T1000 (cell line): ENCODE measurements at regions not wholly inside any gene's neighbourhood (a gene's known extent, or its start where the extent isn't known, plus 50 kb on each side); places are given as distances from the start of the nearest gene placed in this dataset.
"Not testable (repeated sequence)": the region's sequence is repeated elsewhere in the genome, so short reads cannot be mapped to it uniquely, and the experiment has no call there.

ENCODE experiments used
- DNase-seq: peaks from one replicate; lab custom pipeline; 2025; ENCODE audit warnings: mixed read lengths; lab: John Stamatoyannopoulos, UW

- DNase-seq: no peak
These were observed 117.7 kb downstream of the PCDH7 start for GRCh38 chr4:30837861-30838260.

DNA sequence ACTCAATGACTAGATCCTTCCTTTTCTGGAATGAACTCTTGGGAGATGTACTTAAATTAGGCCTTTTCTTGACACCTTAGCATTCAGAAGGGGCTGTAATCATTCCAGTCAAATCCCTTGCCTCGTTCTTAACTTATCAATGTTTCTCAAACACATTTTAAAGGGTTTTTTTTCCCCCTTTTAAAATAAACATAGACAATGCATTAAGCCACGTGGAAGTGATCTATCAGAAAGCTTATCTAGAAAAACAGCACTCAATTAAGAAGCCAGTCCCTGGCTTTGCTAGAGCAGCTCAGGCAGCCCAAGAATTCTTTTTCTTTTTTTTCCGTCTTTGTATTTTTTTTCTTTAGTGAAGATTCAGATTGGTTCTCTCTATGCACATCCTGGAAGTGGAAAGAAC lies 118.2 kb downstream of the PCDH7 start:
- no peak for DNase-seq

DNA sequence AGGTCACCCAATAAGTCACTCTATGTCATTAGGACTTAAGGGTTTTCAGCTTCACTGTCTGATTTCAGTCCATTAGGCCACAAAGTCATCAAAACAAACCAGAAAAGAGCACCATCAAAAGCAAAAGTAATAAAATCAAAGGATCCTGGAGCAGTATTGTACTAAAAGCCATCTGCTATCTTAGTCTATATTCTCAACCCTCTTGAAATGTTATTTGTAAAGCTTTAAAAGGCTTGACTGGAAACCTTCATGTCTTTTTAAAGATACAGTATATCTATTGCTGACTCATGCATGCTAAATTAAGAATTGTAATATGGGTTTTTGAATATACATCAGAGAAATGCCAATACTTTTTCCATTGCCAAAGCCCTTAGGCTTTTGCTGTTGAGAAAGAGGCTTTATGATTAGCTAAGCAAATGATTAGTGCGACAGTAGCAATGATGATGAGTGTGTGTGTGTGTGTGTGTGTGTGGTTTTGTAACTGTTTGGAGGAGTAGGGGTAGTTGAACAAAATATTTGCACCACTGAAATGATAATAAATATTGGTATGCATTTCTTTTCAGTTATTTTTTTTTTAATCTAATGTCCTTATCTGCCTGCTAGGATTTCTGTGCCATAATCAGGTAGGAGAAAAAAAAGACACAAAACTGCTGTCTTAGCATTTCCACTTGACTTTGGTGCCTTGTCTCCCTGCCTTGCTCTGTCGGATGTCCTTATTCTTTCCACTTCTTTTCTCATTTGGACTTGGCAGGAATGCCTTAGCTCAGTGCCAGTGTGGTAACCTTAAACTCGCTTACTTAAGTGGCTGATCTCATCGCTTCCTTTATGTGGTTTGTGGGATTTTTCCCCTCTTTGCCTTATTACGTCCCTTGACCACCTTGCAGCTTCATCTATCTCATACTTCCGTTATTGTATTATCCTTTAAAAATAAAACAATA lies 119.7 kb downstream of the PCDH7 start:
- no peak for DNase-seq

- no peak for DNase-seq
These were observed 120.4 kb downstream of the PCDH7 start for GRCh38 chr4:30840571-30840970.

GRCh38 chr4:30842142-30842541 lies 122.0 kb downstream of the PCDH7 start:
- no peak for DNase-seq

DNA sequence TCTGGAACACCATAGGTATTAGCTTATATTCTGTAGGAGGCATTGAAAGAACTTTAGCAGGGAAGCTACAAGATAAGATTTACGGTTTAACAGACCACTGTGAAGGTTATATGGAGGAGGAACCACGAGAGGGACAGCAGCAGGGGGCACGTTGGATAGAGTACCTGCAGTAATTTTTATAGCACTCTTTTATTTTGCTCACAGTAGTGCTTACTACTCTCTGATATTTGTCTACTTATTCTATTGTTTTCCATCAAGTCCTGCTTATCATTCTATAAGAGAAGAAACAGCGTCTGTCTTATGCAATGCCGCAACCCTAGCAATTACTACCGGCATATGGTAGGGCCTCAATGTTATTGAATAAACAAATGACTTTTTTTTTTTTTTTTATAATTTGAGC lies 122.5 kb downstream of the PCDH7 start:
- DNase-seq: no peak

- DNase-seq: no peak
These were observed 124.9 kb downstream of the PCDH7 start for GRCh38 chr4:30844861-30845582.

DNA sequence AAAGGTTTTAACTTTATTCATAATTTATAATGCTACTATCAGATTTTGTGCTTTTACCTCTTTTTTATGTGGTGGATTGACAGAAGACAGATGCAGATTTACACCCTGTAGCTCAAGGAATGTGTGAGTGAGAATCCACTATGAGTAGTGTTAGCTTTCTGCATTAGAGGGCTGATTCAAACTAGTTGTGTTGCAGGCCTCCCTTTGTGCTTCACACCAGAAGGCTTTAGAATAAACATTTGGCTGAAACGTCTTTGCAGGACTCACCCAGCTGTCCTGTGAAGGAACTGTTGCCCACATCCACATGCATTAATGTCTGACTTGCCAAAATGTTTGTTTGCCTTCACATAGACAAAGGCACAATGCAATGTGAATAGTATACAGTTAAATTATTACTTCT lies 127.0 kb downstream of the PCDH7 start:
- DNase-seq: no peak

- DNase-seq: no peak
These were observed 127.8 kb downstream of the PCDH7 start for GRCh38 chr4:30847958-30848357.

- DNase-seq: no peak
These were observed 134.4 kb downstream of the PCDH7 start for GRCh38 chr4:30854531-30854930.

DNA sequence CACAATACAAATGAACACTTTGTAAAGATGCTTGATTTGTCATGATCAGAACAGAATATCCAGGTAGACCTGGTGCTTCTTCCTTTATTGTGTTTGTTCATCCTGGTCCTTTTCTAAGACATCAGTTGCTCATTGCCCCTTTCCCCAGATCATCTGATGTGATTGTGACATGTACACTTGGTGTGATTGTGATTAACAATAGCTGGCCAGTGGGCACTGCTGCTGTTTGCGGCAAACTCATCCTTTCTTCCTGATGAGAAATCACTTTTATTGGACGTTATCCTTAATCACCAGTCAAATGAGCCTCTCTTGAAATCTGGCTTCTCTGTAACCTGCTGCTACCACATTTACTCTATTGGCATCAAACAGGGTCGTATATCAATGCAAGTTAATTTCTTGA lies 135.1 kb downstream of the PCDH7 start:
- DNase-seq: no peak

GRCh38 chr4:30856795-30857564 lies 136.8 kb downstream of the PCDH7 start:
- DNase-seq: no peak

DNA sequence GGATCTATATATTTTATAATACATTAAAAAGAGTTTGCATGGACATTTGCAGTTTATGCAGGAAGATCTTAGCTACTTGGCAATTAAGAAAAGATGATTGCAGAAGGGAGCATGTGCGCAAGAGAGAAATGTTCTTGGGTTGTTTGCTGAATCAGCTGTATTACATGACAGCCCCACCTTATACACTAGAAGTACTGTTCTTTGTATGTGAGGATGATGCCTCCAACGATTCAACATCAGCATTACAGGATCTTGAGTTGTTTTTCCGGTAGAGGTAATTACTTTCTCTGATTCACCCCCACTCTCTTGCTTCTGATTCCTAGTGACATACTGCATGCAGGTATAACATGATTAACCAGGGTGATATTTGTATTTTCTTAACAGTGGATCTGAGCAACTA lies 140.8 kb downstream of the PCDH7 start:
- DNase-seq: no peak

DNA sequence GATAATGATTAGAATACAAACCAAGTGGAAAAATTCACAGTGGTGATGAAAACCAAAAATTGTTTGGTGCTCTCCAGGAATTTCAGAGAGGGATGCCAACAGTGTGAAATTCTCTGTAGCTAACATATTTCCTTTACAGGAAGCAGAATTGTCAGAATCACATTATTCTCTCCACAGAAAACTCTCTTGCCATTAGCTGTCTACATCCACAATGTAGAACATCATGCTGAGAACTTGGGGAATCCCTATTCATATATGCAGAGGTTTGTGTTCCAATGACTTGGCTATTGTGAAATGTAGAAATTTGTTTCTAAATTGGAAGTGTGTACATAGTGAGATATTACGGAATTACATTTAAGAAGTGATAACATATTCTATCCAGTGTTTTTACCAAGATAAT lies 142.0 kb downstream of the PCDH7 start:
- no peak for DNase-seq

DNA sequence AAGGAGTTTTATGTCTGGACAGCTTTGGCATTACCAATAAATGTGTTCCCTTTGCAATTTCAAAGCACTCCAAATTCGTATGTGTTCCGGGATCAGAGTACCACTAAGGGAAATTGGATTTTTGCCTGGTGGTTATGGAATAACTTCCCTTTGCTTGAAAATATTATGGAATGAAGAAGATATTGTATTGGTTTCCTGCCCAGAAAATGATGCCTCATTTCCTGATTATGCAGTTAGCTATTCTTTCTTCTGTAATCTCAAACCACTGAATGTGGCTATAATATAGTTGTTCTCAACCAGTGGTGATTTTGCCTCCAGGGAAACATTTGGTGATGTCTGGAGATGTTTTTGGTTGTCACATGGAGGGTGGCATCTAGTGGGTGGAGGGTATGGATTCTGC lies 142.9 kb downstream of the PCDH7 start:
- DNase-seq: no peak

GRCh38 chr4:30865691-30866090 lies 145.5 kb downstream of the PCDH7 start:
- DNase-seq: no peak

- DNase-seq: no peak
These were observed 146.2 kb downstream of the PCDH7 start for GRCh38 chr4:30866346-30866745.

- DNase-seq: no peak
These were observed 146.7 kb downstream of the PCDH7 start for GRCh38 chr4:30866907-30867306.

DNA sequence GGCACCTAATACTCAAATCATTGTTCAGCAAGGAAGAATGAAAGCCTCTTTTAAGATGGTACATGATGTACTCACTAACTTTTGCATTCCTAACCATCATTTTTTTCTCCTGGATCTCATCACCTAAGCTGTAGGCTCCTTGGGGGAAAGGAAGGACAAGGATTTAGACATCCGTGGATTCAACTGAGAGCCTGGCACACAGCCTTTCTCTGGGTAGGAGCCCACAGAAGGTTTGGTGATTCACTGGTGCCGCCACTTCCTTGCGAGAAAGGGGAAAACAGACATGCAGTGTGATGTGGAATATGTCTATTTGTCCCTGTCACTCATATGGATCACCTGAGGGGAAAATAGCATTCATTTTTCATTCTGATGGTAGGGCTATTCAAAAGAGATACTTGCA lies 147.3 kb downstream of the PCDH7 start:
- no peak for DNase-seq

DNA sequence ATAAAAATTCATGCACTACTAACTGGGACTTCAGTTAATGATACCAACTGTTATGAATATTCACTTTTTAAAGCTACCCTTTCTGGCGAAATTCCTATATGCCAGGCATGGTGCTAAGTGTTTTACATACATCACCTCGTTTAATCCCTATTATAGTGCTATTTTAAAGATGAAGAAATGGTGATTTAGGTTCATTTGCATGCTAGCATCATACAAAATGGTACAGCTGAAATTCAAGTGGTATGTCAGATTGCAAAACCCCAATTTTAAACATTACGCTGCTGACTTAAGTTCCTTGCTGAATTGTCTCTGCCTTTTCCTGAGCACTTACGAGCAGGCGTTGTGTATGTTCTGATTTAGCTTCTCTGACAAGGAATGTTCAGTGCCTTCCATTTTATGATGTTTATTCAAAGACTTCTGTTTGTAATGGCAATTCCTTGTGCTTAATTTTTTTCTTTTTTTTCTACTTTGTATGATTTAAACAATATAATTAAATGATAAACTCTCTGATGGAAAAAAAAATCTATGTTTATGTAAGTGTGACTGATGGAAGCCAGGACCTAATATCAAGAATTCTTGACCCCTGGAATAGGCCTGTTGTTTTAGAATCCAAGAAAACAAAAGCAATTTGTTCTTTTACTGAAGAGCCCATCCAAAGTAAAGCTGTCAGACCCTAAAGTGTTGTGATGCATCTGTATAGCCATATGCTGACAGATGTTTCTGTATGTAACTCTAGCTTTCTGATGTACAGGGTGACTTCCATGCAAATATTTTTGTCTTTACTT lies 148.1 kb downstream of the PCDH7 start:
- DNase-seq: no peak

DNA sequence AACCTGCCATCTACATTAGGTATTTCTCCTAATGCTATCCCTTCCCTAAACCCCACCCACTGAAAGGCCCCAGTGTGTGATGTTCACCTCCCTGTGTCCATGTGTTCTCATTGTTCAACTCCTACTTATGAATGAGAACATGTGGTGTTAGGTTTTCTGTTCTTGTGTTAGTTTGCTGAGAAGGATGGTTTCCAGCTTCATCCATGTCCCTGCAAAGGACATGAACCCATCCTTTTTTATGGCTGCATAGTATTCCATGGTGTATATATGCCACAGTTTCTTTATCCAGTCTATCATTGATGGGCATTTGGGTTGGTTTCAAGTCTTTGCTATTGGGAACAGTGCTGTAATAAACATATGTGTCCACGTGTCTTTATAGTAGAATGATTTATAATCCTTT lies 149.2 kb downstream of the PCDH7 start:
- DNase-seq: not testable (repeated sequence)

DNA sequence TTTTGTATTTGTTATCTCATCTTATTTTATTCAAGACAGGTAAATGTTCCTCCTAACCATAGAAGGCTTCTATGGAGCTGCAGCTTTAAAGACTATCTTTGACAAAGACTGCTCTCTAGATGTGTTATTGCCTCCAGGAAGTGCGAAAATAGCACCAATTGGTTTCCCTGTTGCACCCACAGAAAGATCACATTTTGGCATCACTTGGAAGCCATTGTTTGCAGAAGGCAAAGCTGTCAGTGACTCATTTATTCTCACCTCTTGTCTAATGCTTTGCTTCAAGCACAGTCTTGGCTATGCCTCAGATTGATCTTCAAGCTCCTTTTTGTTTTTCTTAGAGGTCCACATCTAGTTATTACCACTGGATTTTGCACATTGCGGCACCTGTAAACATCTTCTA lies 150.3 kb downstream of the PCDH7 start:
- no peak for DNase-seq
